GM21717 (cell line): ENCODE measurements at regions not wholly inside any gene's neighbourhood (a gene's known extent, or its start where the extent isn't known, plus 50 kb on each side); places are given as distances from the start of the nearest gene placed in this dataset.
"Not testable (repeated sequence)": the region's sequence is repeated elsewhere in the genome, so short reads cannot be mapped to it uniquely, and the experiment has no call there.

Experiments
- ATAC-seq: cut with Tn5 transposase; IDR thresholded peaks from one replicate; pipeline ENCODE4 v1.9.1; 2021; ENCODE audit warnings: mild to moderate bottlenecking, moderate library complexity; ENCODE audit not compliant: unreplicated experiment

DNA sequence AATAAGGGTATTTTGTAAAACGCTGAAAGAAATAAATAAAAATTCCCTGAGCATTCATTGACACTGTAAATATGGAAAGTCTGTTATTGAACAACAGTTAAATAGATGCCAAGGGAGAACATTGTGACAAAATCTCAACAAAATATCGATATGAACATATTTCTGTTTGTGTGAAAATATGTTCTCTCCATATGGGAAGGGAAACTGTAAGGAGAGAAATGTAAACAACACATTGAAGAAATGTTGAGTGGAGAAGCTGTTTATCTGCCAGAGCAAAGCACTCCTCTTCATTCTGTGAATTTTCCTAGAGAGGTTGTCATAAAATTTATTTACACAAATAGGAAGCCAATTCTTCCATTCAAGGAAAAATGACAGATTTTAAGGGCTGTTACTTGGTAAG, 57.1 kb upstream of the EOMES start:
- ATAC-seq = no peak

DNA sequence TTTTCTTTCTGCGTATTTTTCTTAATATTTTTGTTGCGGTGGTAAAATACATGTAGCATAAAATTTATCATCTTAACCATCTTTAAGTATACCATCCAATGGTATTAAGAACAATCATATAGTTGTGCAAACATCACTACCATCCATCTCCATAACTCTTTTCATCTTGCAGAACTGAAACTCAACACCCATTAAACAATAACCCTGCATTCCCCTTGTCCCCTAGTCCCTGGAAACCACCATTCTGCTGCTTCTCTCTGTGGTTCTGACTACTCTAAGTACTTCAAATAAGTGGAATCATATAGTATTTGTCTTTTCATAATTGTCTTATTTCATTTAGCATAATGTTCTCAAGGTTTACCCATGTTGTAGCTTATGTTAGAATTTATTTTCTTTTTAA, 67.3 kb upstream of the EOMES start:
- no peak for ATAC-seq

DNA sequence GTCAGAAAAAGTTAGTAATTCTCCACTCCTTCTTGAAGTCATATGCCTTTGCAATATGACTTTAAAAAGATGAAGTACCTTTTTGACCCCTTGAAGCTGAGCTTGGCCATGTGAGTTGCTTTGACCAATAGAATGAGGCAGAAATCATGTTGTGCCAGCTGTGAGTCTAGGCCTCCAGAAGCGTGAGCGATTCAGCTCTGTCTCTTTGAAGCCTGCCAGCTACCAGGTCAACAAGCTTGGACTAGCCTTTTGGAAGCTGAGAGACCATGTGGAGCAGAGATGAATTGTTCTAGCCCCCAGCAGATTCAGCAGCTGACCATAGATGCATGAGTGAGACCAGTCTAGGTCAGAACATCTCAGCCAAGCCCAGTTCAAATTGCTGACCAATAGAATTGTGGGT, 69.8 kb upstream of the EOMES start:
- ATAC-seq = no peak

DNA sequence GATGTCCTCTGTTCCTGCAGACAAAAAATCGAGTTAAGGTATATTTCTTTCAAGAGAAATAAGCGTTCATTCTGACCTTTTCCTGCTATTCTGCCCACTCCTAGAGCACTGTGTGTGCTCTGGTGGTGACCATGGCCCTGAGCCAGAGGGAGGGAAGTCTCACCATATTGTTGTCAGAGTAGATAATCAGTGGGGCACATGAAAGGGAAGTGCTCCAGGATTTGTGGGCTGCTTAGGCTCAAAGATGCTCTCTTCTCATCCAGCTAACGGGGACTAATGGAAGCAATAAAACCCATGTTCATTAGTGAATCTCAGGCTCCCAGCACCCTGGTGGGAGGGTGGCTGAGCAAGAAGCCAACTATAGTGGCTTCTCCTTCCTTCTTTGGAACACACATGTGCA, 70.7 kb upstream of the EOMES start:
- ATAC-seq = no peak

DNA sequence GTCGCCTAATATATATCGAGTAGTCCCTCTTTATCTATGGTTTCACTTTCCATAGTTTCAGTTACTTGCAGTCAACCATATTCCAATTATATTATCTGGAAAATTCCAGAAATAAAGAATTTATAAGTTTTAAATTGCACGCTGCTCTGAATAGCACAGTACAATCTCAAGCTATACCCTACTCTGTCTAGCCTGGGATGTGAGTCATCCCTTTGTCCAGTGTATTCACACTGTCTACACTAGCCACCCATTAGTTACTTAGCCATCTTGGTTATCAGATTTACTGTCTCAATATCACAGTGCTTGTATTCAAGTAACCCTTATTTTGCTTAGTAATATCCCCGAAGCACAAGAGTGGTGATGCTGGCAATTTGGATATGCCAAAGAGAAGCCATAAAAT, 72.1 kb upstream of the EOMES start:
- no peak for ATAC-seq

DNA sequence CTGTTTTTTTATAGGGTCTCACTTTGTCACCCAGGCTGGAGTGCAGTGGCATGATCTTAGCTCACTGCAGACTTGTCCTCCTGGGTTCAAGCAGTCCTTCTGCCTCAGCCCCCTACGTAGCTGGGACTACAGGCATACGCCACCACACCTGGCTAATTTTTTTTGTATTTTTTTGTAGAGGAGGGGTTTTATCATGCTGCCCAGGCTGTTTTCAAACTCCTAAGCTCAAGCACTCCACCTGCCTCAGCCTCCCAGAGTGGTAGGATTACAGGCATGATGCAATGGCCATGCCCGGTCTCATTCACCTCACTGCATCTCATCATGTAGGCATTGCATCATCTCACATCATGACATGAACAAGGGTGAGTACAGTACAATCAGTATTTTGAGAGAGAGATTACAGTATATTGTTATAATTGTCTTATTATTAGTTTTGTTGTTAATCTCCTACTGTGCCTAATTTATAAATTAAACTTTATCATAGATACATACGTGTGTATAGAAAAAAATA, 74.3 kb upstream of the EOMES start:
- no peak for ATAC-seq

DNA sequence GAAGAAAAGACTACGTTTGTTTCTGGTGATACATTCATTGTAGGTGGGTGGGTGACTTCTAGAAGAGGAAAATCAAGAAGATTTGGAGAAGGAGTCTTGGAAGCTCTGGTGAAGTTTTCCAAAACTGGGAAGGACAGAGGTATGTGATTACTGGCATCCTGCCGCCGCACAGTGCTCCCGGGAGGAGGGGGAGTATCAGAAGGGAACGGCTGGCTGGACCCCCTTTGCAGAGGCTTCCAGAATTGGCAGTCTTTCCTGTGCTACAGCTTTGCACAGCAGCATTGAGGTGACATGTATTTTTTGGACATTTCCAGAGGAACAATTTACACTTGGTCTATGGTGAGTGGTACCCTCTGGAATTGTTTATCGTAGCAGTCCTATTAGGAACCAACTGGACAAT, 75.7 kb upstream of the EOMES start:
- ATAC-seq = no peak

DNA sequence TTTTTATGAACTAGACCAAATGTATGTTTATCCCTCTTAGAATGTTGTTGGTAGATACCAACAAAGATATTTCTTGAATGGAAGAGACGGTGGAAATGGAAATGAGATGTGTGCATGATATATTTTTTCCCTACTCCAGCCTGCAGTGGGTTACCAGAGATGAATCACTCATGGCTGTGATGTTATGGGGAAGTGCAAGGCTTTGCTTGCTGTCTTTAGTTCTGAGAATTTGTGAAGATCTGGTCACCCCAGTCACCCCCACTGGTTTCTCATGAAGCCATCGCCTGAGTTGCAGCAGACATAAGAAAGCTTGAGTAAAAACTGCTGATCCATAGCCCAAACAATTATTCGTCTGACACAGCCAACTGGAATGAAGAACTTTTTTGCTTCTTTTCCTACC, 78.1 kb upstream of the EOMES start:
- no peak for ATAC-seq

DNA sequence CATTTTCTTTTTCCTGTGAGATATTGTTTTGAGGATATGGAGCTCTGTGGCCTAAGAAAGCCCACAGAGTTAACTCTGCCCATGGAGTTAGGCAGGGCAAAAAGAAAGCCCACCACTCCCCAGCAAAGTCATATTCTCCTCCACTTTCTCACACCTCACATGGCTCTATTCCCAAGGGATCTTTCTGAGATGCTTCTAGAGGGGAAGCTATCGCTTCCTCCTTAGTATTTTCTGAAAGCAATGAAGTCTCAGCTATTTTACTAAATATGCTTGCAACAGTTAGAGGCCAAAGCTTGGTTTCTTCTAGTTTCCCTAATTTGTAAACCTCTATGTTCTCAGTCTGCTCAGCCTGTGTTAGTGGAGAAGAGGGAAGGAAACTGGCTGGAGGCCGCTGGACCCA, 80.3 kb upstream of the EOMES start:
- ATAC-seq = no peak

DNA sequence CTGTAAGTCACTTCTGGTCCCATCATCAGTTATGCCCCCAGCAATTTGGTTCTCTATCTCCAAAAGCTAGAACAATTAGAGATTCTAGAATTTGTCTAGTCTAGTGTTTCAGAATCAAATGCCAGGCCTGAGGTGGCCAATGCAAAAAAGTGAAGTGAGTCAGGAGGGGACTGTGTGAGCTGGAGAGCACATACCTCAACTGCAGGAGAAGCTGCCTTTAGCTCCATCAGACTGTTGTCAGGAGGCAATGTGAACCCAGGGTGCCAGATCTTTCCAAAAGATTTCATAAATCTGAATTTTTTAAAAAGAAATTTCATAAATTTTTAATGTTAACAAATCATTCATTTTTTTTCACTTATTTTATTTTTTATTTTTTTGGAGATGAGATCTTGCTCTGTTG, 80.7 kb upstream of the EOMES start:
- no peak for ATAC-seq

DNA sequence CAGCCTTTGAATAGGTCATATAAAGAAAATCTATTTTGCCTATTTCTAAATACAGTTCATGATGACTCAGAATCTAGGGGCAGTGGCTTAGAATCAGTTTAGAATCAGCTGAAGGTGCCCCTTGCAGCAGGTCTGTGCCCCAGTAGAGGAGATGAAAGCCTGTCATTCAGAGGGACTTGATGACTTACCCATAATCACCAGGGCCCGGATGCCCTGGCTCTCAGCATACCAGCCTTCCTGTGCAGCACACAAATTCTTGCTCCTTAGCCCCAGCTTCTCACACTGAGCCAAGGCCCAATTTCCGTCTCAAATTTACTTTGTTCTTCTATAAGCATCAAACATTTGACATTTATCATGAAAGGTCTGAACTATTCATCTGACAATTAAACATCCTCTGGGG, 83.2 kb upstream of the EOMES start:
- ATAC-seq = no peak

DNA sequence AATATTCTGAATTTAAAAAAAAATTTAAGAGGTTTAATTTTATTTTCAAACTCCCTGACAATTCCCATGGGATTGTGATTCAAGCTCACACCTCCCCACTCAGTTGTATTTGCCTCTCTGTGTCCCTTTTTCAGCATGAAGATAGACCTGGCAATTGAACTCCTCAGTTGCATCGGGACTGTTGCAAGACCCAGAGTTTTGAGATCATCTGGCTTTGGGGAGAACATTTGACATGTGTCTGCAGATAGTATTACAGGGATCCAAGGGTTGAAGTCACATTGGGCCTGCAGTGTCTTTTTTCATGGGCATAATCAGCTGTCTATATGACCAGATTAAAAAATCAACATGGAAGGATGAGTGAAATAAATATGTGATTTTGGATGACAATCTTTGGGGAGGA, 91.1 kb upstream of the EOMES start:
- no peak for ATAC-seq

DNA sequence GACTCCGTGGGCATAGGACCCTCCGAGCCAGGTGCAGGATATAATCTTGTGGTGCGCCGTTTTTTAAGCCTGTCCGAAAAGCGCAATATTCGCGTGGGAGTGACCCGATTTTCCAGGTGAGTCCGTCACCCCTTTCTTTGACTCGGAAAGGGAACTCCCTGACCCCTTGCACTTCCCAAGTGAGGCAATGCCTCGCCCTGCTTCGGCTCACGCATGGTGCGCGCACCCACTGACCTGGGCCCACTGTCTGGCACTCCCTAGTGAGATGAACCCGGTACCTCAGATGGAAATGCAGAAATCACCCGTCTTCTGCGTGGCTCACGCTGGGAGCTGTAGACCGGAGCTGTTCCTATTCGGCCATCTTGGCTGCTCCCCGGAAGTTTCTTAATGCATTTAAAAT, 99.5 kb upstream of the EOMES start:
- not testable (repeated sequence) for ATAC-seq

DNA sequence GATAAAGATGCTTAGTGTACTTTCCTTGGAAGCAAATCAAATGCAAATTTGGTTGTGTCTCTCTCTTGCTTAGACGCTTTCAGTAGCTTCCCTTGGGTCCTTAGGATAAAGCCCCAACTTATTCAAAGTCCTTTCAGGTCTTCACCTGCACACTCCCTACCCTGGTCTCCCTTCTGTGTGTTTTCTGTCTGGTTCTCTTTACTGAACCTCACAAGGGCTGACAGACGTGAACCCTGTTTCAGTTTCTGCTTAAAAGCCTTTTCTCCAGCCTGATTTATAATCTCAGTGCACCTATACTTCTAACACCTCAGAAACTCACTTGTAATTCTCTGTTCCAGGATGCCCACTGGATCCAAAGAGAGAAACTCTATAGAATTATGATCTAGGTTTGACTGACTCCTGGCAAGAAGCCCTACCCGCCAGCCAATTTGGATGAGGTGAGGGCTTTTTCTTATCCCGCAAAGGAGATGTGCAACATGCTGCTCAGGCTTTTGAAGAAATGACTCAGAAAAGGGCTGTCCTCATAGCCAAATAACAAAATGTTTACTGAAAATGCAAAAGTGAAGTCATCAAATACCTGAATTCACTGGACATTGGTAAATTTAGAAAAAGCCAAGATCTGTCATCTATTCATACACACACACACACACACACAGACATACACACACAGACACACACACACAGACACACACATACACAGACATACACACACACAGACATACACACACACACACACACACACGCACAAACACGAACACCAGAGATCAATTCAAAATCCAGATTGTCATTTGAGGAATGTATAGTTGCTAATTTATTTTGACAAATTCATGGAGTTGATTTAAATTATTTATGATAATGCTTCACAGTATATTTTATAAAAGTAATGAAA, 102.4 kb upstream of the EOMES start:
- ATAC-seq = no peak

DNA sequence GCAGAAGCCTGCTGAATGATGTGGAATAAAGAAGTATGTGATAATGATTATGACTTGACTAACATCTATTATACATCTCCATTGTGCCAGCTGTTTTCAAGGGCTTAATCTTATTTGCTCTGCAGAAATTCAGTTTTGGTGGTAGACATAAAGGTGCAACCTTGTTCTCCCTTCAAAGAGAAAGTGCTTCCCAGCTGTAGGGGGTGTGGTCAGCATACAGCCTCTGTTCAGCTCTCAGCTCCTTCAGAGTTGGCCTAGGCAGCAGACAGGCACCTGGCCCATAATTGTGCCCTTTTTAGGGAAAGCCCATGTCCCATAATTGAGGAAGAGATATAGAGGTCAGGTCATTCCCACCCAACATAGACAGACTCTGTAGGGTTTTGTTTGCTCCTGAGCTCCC, 104.3 kb upstream of the EOMES start:
- no peak for ATAC-seq

DNA sequence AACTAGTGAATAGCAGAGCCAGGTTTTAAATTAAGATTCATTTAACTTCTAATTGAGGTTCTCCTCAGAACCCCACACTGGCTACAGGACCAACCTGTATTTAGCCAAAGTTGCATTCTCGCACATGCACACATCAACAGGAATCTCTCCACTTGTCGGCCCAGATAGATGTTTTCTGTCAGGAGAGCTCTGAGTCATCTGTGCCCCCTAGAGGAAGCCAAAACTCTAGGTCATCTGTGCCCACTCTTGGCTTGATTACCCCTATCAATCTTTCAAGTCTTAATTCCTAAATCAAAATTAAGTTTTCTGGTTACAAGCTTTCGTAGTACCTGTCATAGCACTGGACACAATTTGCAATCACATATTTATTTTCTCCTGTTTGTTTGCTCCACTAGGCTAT, 104.9 kb upstream of the EOMES start:
- no peak for ATAC-seq

DNA sequence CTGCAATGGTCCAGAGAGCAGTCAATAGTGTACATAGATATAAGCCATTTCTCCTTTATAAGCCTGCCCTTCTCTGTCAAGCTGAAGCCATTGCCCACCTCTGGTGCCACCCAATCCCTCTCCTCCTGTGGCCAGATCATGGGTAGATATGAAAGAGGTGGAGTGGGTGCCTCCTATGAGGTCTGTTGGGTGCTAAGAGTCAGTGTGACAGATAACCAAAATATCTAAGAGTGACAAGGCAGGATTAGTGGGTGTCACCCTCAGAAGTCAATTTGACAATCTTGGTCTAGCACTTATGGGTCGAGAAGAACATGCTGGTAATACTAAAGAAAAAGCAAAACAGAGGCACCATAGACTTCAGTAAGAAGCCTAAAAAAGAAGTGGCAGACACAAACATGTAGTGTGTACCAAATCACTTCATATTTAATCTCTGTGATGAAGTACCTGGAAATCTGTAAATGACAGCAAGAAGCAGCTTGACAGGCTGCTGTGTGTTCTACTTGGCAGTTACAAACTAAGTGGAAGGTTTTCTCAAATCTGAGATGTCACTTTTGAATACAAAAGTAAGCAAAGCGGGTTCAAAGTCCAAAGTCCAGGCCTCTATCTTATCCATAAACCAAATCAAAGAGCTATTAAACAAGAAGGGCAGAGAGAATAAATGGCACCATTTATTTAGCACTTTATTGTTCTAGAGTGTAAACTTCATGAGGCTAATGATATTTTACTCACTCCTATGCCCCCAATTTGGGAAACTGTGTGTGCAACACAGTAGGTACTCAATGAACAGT, 118.9 kb upstream of the EOMES start:
- no peak for ATAC-seq

DNA sequence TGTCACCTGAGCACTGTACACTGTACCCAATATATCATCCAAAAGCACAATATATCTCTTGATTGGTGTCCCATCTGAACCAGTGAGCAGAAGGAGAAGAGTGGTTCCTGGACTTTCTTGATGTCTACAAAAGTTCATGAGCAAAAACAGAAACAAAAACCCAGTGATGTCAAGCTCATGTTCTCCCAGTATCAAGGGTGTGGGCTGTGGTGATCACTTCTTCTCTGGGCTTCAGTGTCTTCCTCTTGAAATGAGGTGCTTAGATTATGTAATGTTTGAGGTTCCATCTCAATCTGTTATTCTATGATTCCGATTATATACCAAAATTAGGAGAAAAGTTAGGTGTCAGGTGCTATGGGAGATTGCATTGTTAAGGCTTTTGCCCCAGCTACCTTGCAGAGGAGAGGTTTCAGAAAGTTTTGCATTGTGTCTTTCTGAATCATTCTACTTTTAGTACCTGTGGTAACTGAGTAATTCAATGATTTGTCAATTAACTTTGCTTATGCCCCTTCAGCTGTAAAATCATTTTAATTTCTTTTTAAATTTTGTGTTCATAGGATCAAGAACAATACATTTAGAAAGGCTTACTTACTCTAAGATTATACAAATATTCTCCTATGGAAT, 122.0 kb upstream of the EOMES start:
- no peak for ATAC-seq

DNA sequence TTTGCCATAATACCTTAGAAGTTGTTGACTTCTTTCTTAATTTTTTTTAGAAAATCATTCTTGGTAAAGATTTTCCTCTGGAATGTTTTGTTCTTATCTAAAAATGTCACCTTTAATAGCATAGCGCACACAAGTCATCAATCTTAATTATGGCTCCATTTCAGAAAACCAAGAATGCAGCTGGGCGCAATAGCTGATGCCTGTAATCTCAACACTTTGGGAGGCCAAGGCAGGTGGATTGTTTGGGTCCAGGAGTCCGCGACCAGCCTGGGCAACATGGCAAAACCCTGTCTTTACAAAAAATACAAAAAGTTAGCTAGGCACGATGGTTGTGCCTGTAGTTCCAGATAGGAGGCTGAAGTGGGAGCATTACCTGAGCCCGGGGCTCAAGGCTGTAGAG, 125.6 kb upstream of the EOMES start:
- ATAC-seq = no peak

DNA sequence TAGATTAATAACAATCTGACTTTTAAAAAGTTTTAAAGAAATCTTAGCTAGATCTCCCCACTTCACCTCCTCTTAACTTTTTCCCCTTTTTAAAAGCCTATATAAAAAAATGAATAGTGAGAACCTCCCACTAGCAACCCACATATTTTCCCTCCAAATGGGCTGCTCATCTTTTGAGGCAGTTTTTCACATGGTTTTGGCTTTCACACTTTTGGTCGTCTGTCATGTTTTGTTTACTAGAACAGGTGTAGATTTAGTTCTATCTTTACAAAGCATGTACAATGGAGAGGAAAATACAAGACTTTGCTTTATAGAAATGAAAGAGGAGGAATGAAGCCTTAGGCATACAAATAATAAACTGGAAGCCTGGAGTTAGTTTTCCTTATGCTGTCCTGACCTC, 126.7 kb upstream of the EOMES start:
- ATAC-seq = no peak

DNA sequence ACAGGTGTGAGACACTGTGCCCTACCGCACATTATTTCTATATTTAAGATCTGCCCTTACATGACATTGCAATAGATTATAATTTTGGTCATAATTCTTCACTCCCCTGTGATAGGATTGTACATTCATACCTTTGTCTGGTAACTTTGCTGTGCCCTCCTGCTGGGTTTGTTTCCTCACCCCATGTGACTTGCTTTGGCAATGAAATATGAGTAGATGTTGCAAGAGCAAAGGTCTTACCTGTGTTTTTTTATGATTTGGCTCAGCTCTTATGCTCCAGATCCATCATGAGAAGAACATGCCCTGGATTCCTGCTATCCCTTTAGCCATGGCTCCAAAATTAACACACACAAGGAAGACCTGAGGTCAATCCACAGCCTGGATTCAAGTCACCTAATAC, 137.7 kb upstream of the EOMES start:
- ATAC-seq = no peak
